NCI-H345 treated with DMSO at 0.1 percent for 48 hours (cell line): ENCODE measurements at regions not wholly inside any gene's neighbourhood (a gene's known extent, or its start where the extent isn't known, plus 50 kb on each side); places are given as distances from the start of the nearest gene placed in this dataset.
"Not testable (repeated sequence)": the region's sequence is repeated elsewhere in the genome, so short reads cannot be mapped to it uniquely, and the experiment has no call there.

ENCODE experiments used
- DNase-seq: peaks from one replicate; lab custom pipeline; 2025; ENCODE audit not compliant: unreplicated experiment; lab: John Stamatoyannopoulos, UW

DNA sequence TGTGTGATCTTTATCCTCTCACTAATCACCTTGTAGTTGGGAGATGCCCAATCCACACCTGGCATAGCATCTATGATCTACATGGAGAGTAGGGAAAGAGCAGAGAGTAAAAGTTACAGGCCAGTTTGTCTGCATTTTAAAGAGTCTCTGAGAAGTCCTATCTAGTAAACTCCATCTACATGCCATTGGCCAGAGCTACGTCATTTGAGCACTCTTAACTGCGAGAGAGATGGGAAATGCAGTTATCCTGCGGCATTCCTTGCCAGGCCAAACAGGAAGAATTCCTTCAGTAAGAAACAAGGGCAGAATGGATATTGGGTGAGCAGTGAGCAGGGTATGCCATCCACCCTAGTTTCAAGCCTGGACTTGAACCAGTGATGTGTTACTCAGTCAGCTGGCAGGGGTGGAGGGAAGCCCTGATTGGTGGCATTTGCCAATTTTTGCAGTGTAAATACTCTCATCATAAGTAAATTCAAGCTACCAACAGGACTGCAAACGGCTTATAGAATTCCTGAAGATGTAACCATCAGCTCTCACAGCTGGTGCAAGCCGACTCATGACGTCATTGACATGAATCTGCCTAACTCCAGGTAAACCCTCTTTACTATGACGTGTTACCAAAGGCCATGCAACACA lies 156.8 kb upstream of the MSX2 start:
- no peak for DNase-seq

- no peak for DNase-seq
Observed at GRCh38 chr5:174570662-174571061, 153.7 kb upstream of the MSX2 start.

- DNase-seq, result no peak
Observed at GRCh38 chr5:174571662-174572397, 152.6 kb upstream of the MSX2 start.

GRCh38 chr5:174572591-174572990 lies 151.8 kb upstream of the MSX2 start:
- DNase-seq, result no peak

GRCh38 chr5:174573221-174573994 lies 151.0 kb upstream of the MSX2 start:
- DNase-seq, result no peak

DNA sequence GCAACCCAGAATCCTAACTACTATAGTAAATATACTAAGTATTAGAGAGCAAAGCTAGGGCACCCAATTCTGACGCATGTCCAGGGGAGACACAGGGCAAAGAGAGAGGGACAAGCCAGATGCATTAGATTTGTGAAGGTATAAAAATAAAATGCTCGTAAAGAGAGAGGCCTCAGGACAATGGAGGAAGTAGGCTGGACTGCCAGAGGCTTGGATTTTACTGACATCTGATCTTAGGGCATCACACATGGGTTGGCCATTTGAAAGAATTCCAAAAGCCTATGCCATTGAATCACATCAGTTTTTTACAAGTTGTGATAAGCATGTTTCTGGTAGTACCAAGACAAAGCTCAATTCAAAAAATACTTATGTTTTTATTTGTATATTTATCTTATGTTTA lies 149.3 kb upstream of the MSX2 start:
- no peak for DNase-seq

- no peak for DNase-seq
Observed at GRCh38 chr5:174576042-174576441, 148.3 kb upstream of the MSX2 start.

DNA sequence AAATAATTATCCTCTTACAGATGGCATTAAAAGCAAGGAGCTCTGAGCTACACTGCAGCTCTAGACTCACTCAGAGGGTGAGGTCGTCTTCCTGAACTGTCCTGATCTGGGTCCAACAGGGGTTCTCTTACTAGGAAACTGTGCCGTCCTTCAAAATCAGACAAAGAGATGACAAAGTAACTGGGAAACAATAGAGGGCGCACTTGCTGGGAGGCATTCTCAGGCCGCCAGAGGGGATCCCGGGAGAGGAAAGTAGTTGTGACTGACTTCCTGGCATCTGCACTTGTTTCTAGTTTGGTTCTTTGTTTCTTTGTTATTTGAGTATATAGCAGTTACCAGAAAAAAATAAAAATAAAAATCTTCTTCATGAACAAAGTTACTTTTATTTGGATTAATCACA lies 142.9 kb upstream of the MSX2 start:
- DNase-seq, result no peak

- no peak for DNase-seq
Observed at GRCh38 chr5:174581894-174582293, 142.5 kb upstream of the MSX2 start.

- no peak for DNase-seq
Observed at GRCh38 chr5:174583071-174583470, 141.3 kb upstream of the MSX2 start.

- DNase-seq, result no peak
Observed at GRCh38 chr5:174585472-174585871, 138.9 kb upstream of the MSX2 start.

GRCh38 chr5:174586163-174586562 lies 138.2 kb upstream of the MSX2 start:
- DNase-seq, result not testable (repeated sequence)

GRCh38 chr5:174589011-174589410 lies 135.4 kb upstream of the MSX2 start:
- no peak for DNase-seq

DNA sequence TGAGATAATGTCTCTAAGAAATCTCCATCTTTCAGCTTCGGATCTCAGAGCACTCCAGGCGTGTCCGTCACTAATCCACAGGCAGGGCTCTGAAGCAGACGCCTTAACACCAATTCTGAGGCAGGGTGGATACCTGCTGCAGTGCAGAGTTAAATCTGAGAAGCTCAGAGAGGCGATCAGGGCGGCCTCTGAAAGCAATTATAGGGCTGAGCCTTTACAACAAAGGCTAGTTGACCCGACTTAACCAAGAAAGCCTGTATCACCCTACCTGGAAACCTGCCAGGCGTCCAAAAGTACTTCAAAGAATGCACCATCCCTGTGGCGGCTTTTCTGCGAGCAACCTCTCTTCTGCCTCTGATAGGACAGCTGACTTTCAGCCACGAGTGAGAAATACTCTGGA lies 134.8 kb upstream of the MSX2 start:
- no peak for DNase-seq

DNA sequence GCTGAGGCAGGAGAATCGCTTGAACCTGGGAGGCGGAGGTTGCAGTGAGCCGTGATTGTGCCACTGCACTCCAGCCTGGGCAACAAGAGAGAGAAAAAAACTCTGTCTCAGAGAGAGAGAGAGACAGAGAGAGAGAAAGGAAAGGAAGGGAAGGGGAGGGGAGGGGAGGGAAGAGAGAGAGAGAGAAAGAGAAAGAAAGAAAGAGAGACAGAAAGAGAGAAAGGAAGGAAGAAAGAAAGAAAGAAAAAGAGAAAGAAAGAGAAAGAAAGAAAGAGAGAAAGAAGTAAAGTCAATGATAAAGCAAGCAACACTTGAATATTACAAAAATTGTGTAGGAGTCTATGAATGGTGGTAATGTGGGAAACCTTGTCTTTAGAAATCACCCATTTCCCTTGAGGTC lies 133.6 kb upstream of the MSX2 start:
- DNase-seq, result no peak

- DNase-seq, result no peak
Observed at GRCh38 chr5:174596429-174596828, 128.0 kb upstream of the MSX2 start.

GRCh38 chr5:174599992-174600391 lies 124.4 kb upstream of the MSX2 start:
- DNase-seq, result no peak

DNA sequence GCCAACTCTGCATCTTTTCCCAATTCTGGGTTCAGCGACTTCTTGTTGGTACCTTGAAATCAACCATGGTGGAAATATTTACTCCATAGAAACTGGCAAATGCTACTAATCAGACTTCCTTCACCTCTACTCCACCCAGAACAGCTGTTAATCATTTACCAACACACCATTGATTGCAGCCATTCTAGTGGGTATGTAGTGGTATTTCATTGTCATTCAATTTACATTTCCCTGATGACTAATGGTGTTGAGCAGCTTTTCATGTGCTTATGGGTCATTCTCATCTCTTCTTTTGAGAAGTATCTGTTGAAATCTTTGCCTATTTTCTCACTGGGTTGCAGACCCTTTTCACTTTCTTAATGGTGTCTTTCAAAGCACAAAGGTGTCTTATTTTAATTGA lies 122.4 kb upstream of the MSX2 start:
- DNase-seq, result no peak

GRCh38 chr5:174606153-174606552 lies 118.2 kb upstream of the MSX2 start:
- DNase-seq, result no peak

GRCh38 chr5:174606646-174607045 lies 117.7 kb upstream of the MSX2 start:
- no peak for DNase-seq

GRCh38 chr5:174607205-174607604 lies 117.2 kb upstream of the MSX2 start:
- no peak for DNase-seq

- no peak for DNase-seq
Observed at GRCh38 chr5:174607916-174608315, 116.5 kb upstream of the MSX2 start.
